Keratinocyte (primary cell): ENCODE measurements at regions not wholly inside any gene's neighbourhood (a gene's known extent, or its start where the extent isn't known, plus 50 kb on each side); places are given as distances from the start of the nearest gene placed in this dataset.

ENCODE experiments used
- CTCF ChIP-seq, 3 experiments: IDR thresholded peaks in 1 of 3; conservative IDR thresholded peaks in 1 of 3; optimal IDR thresholded peaks in 1 of 3; 2 replicates in 2 of 3; 3 replicates in 1 of 3; pipeline versions ENCODE3 to v1.5.1; 2011; ENCODE audit warnings: low read length in 3 of 3, mild to moderate bottlenecking in 3 of 3, moderate library complexity in 2 of 3, control low read depth in 1 of 3, inconsistent platforms in 1 of 3; ENCODE audit not compliant: insufficient read depth in 2 of 3; ENCODE audit errors: extremely low read depth in 1 of 3
- EZH2 ChIP-seq: IDR thresholded peaks from one replicate; pipeline ENCODE4 v1.6.1; 2012; ENCODE audit warnings: inconsistent platforms, mild to moderate bottlenecking, low read length, moderate library complexity

GRCh38 chr2:220281771-220282170 lies 654.3 kb downstream of the SLC4A3 start:
- TF ChIP-seq CTCF (optimal IDR thresholded peaks at IDR 0.05 in 1 of 3, IDR thresholded peaks at IDR 0.05 in 1 of 3, conservative IDR thresholded peaks at IDR 0.05 in 1 of 3; ENCODE audit: extremely low read depth in 1 of 3, insufficient read depth in 2 of 3, low read length in 3 of 3) (no peak), EZH2 (no peak)
